ENCODE measurements at regions not wholly inside any gene's neighbourhood (a gene's known extent, or its start where the extent isn't known, plus 50 kb on each side); places are given as distances from the start of the nearest gene placed in this dataset.

DNA sequence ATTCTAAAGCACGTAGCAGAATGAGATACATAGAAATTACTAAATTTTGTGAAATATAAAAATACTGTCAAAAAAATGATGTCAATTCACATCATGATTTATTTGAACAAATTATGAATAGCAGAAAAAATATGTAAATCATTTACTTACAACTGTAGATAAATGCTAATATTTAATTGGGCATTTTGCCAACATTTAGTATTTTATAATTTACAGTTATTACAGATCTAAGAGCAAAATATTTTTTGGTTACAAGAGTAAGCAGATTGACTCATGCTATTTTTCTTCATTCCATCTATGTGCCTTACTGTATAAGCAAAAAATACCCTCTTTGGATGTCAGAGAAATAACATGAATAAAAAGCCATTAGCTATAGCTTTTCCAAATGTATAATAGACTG lies 282.3 kb upstream of the RGS18 start:
- H3K27me3 ChIP-seq (ENCODE audit: low read depth, low read length) = no peaks in the 10 kb centered on the region
- H3K27ac ChIP-seq (ENCODE audit: low read length) = no peak overlapping the region
- no peaks in the 10 kb centered on the region for H3K4me1 ChIP-seq (ENCODE audit: low read length)
- H3K4me2 ChIP-seq (ENCODE audit: low read length) = no peak overlapping the region
- no peaks in the 10 kb centered on the region for H3K9me3 ChIP-seq (ENCODE audit: insufficient read depth, low read length)
- no peaks in the 10 kb centered on the region for H3K79me2 ChIP-seq (ENCODE audit: low read length)
- H2AFZ ChIP-seq (ENCODE audit: low read depth, low read length) = no peak overlapping the region
- TF ChIP-seq CTCF (IDR thresholded peaks at IDR 0.05; ENCODE audit: low read depth, low read length) (no peak), EZH2phosphoT487 (IDR thresholded peaks at IDR 0.05; ENCODE audit: low read depth) (no peak)
- no peaks in the 10 kb centered on the region for H4K20me1 ChIP-seq (ENCODE audit: insufficient read depth, low read length)
- H3K9ac ChIP-seq (ENCODE audit: low read length) = no peak overlapping the region
- no peak overlapping the region for H3K4me3 ChIP-seq (ENCODE audit: low read length)
- H3K36me3 ChIP-seq (replicated peaks; ENCODE audit: low read depth, low read length) = no peaks in the 10 kb centered on the region

GRCh38 chr1:191876631-191877030 lies 281.6 kb upstream of the RGS18 start:
- Histone ChIP-seq H3K4me2 (ENCODE audit: low read length) (no peak overlapping the region), H3K27ac (ENCODE audit: low read length) (no peak overlapping the region), H3K4me1 (ENCODE audit: low read length) (no peaks in the 10 kb centered on the region), H3K79me2 (ENCODE audit: low read length) (no peaks in the 10 kb centered on the region), H3K27me3 (ENCODE audit: low read depth, low read length) (no peaks in the 10 kb centered on the region), H3K36me3 (replicated peaks; ENCODE audit: low read depth, low read length) (no peaks in the 10 kb centered on the region), H2AFZ (ENCODE audit: low read depth, low read length) (no peak overlapping the region), H4K20me1 (ENCODE audit: insufficient read depth, low read length) (no peaks in the 10 kb centered on the region), H3K9ac (ENCODE audit: low read length) (no peak overlapping the region), H3K9me3 (ENCODE audit: insufficient read depth, low read length) (no peaks in the 10 kb centered on the region), H3K4me3 (ENCODE audit: low read length) (no peak overlapping the region)
- TF ChIP-seq EZH2phosphoT487 (IDR thresholded peaks at IDR 0.05; ENCODE audit: low read depth) = no peak
- TF ChIP-seq CTCF (IDR thresholded peaks at IDR 0.05; ENCODE audit: low read depth, low read length) = no peak

- no peak overlapping the region for H3K4me2 ChIP-seq (ENCODE audit: low read length)
- H3K4me1 ChIP-seq (ENCODE audit: low read length) = peaks cover 15% of the 10 kb centered on the region
- no peaks in the 10 kb centered on the region for H3K79me2 ChIP-seq (ENCODE audit: low read length)
- H3K27me3 ChIP-seq (ENCODE audit: low read depth, low read length) = no peaks in the 10 kb centered on the region
- TF ChIP-seq CTCF (IDR thresholded peaks at IDR 0.05; ENCODE audit: low read depth, low read length) = no peak
- no peak for TF ChIP-seq EZH2phosphoT487 (IDR thresholded peaks at IDR 0.05; ENCODE audit: low read depth)
- H3K4me3 ChIP-seq (ENCODE audit: low read length) = no peak overlapping the region
- no peaks in the 10 kb centered on the region for H4K20me1 ChIP-seq (ENCODE audit: insufficient read depth, low read length)
- H3K36me3 ChIP-seq (replicated peaks; ENCODE audit: low read depth, low read length) = peaks cover 7% of the 10 kb centered on the region
- peak overlapping the region; percentile 57; the same call in 1 of the 2 replicates for H2AFZ ChIP-seq (ENCODE audit: low read depth, low read length)
- H3K27ac ChIP-seq (ENCODE audit: low read length) = no peak overlapping the region
- no peaks in the 10 kb centered on the region for H3K9me3 ChIP-seq (ENCODE audit: insufficient read depth, low read length)
- no peak overlapping the region for H3K9ac ChIP-seq (ENCODE audit: low read length)
Measured at GRCh38 chr1:191882870-191883269, 275.4 kb upstream of the RGS18 start.

DNA sequence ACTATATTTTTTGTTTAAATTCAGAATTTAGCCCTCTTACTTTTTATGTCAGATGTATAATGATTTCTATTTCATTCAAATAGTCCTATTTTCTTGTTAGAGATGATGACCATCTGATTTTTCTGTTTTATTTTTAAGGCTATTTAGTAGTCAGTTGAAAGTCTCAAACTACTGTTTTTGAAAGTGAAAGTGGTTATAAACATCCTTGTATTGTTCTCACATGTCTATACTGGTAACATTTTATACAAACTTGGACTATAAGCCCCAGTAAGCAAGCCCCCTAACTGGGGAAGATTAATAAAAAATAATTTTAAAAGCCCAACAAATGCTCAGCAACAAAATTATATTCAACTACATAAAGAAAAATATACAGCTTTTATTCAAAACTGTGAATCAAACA lies 271.3 kb upstream of the RGS18 start:
- Histone ChIP-seq H3K4me1 (ENCODE audit: low read length) (peaks cover 45% of the 10 kb centered on the region), H3K27me3 (ENCODE audit: low read depth, low read length) (no peaks in the 10 kb centered on the region), H3K4me3 (ENCODE audit: low read length) (no peak overlapping the region), H3K27ac (ENCODE audit: low read length) (peak overlapping the region; percentile 95), H3K9me3 (ENCODE audit: insufficient read depth, low read length) (no peaks in the 10 kb centered on the region), H2AFZ (ENCODE audit: low read depth, low read length) (0 out of 2 replicates have a peak overlapping the region, but pooled peaks have one; percentile 24), H4K20me1 (ENCODE audit: insufficient read depth, low read length) (no peaks in the 10 kb centered on the region), H3K9ac (ENCODE audit: low read length) (no peak overlapping the region), H3K36me3 (replicated peaks; ENCODE audit: low read depth, low read length) (peaks cover 23% of the 10 kb centered on the region), H3K4me2 (ENCODE audit: low read length) (peak overlapping the region; percentile 4; the same call in 1 of the 2 replicates), H3K79me2 (ENCODE audit: low read length) (no peaks in the 10 kb centered on the region)
- no peak for TF ChIP-seq CTCF (IDR thresholded peaks at IDR 0.05; ENCODE audit: low read depth, low read length)
- no peak for TF ChIP-seq EZH2phosphoT487 (IDR thresholded peaks at IDR 0.05; ENCODE audit: low read depth)
